ENCODE measurements at regions not wholly inside any gene's neighbourhood (a gene's known extent, or its start where the extent isn't known, plus 50 kb on each side); places are given as distances from the start of the nearest gene placed in this dataset.
A peak's percentile ranks its signal among the peaks of the same experiment; 100 is the strongest.

GRCh38 chr14:106564058-106564643 lies 1037.8 kb downstream of the TMEM121 start:
- Histone ChIP-seq H3K27ac (ENCODE audit: extremely low read length, insufficient read depth, low read length) (no peak overlapping the region), H4K20me1 (ENCODE audit: insufficient read depth, low read length) (0 out of 2 replicates have a peak, but pooled peaks cover 2% of the 10 kb centered on the region), H3K9me3 (ENCODE audit: low read length) (no peaks in the 10 kb centered on the region), H2AFZ (ENCODE audit: low read length) (no peak overlapping the region), H3K4me2 (ENCODE audit: low read depth, low read length) (no peak overlapping the region), H3K4me1 (ENCODE audit: insufficient read depth, low read length) (no peaks in the 10 kb centered on the region), H3K9ac (ENCODE audit: insufficient read depth, low read depth, low read length) (no peak overlapping the region), H3K36me3 (replicated peaks in 1 of 2; ENCODE audit: control insufficient read depth in 1 of 2, insufficient read depth in 2 of 2, low read length in 2 of 2) (no peaks in the 10 kb centered on the region), H3K27me3 (ENCODE audit: control insufficient read depth in 1 of 2, insufficient read depth in 2 of 2, low read length in 2 of 2) (0 out of 5 replicates have a peak, but pooled peaks cover 0 to 2% of the 10 kb centered on the region in 2 experiments), H3K79me2 (ENCODE audit: insufficient read depth, low read length) (no peaks in the 10 kb centered on the region), H3K4me3 (replicated peaks in 1 of 3; ENCODE audit: insufficient read depth in 1 of 3, low read depth in 2 of 3, low read length in 3 of 3) (no peak overlapping the region)
- BruUV-seq (replicated peaks): no TSS peak
- TF ChIP-seq XRCC5 (optimal IDR thresholded peaks at IDR 0.05; ENCODE audit: low read length) (peak; percentile 50), CTCF (CRISPR knock-in tag; IDR thresholded peaks at IDR 0.05) (peak; percentile 65), ZBTB21 (CRISPR knock-in tag; IDR thresholded peaks at IDR 0.05) (no peak)
- intact Hi-C loops (cut with micrococcal nuclease; ENCODE audit: unreplicated experiment): no loop called here
- FAIRE-seq (no peak), DNase-seq (ENCODE audit: low spot score) (peak; percentile 43), ATAC-seq (peak; percentile 81)
- POLR2A ChIA-PET: no interaction called here
- WGBS (ENCODE audit: low lambda C conversion rate): 3% methylated on average over 13 of the region's 14 CpGs
- CTCF ChIA-PET (ENCODE audit: low intra/inter-chr PET ratio, low total read pairs): no interaction called here
- in situ Hi-C loops (cut with HindIII; ENCODE audit: extremely low pct_ligation_motif_present, low pct_unique_long_range_greater_than_20kb): no loop called here

GRCh38 chr14:106578481-106578880 lies 1052.1 kb downstream of the TMEM121 start:
- Histone ChIP-seq H3K4me1 (ENCODE audit: insufficient read depth, low read length) (no peaks in the 10 kb centered on the region), H3K4me3 (replicated peaks in 1 of 3; ENCODE audit: insufficient read depth in 1 of 3, low read depth in 2 of 3, low read length in 3 of 3) (no peak overlapping the region), H3K27me3 (ENCODE audit: control insufficient read depth in 1 of 2, insufficient read depth in 2 of 2, low read length in 2 of 2) (no peaks in the 10 kb centered on the region), H2AFZ (ENCODE audit: low read length) (no peak overlapping the region), H3K9me3 (ENCODE audit: low read length) (no peaks in the 10 kb centered on the region), H3K36me3 (replicated peaks in 1 of 2; ENCODE audit: control insufficient read depth in 1 of 2, insufficient read depth in 2 of 2, low read length in 2 of 2) (no peaks in the 10 kb centered on the region), H3K79me2 (ENCODE audit: insufficient read depth, low read length) (no peaks in the 10 kb centered on the region), H4K20me1 (ENCODE audit: insufficient read depth, low read length) (no peaks in the 10 kb centered on the region), H3K9ac (ENCODE audit: insufficient read depth, low read depth, low read length) (no peak overlapping the region), H3K4me2 (ENCODE audit: low read depth, low read length) (no peak overlapping the region), H3K27ac (ENCODE audit: extremely low read length, insufficient read depth, low read length) (no peak overlapping the region)
- intact Hi-C loops (cut with micrococcal nuclease; ENCODE audit: unreplicated experiment) (no loop called here), in situ Hi-C loops (cut with HindIII; ENCODE audit: extremely low pct_ligation_motif_present, low pct_unique_long_range_greater_than_20kb) (no loop called here)
- DNase-seq (ENCODE audit: low spot score) (no peak), FAIRE-seq (no peak), ATAC-seq (no peak)
- WGBS (ENCODE audit: low lambda C conversion rate): 49% methylated on average over 9 of the region's 11 CpGs
- TF ChIP-seq PCBP2 (optimal IDR thresholded peaks at IDR 0.05; ENCODE audit: low read depth, low read length, poor library complexity, severe bottlenecking) (no peak), SMAD3 (CRISPR knock-in tag; IDR thresholded peaks at IDR 0.05) (no peak), ZNF280D (CRISPR knock-in tag; IDR thresholded peaks at IDR 0.05) (no peak), ATF7 (IDR thresholded peaks at IDR 0.05) (no peak), ATF7 (CRISPR knock-in tag; IDR thresholded peaks at IDR 0.05) (no peak), FOXA3 (CRISPR knock-in tag; IDR thresholded peaks at IDR 0.05) (no peak), PTBP1 (IDR thresholded peaks at IDR 0.05; ENCODE audit: low read depth, low read length, poor library complexity, severe bottlenecking) (no peak)
- ChIA-PET POLR2A (no interaction called here), CTCF (ENCODE audit: low intra/inter-chr PET ratio, low total read pairs) (no interaction called here)
- no TSS peak for BruUV-seq (replicated peaks)

Measured in HepG2 (cell line).